ENCODE measurements at regions not wholly inside any gene's neighbourhood (a gene's known extent, or its start where the extent isn't known, plus 50 kb on each side); places are given as distances from the start of the nearest gene placed in this dataset.

DNA sequence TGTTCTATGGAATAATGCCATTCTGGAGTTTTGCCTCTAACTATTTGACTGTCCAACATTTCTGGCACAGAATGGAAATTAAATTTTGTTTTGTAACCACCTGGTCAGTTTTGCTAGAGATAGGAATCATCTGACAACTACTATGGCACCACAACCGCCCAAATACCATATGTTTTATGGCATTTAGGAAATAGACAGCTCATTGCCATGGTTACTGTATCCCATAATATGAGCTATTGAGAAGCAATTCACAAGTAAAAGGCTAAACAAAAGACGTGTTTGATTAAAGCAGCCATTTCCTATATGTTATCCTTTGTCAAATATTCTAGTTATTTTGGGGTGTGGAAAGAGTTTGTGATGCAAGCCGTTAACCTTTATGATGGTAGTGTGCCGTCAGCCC, 1105.3 kb upstream of the LCORL start:
- Histone ChIP-seq H3K27me3 (ENCODE audit: control insufficient read depth, insufficient read depth, low read length) (no peaks in the 10 kb centered on the region), H3K27ac (ENCODE audit: low read length) (no peak overlapping the region), H3K4me1 (ENCODE audit: control insufficient read depth, low read depth, low read length) (no peaks in the 10 kb centered on the region), H3K9me3 (ENCODE audit: control insufficient read depth, low read depth, low read length) (no peaks in the 10 kb centered on the region), H3K9ac (ENCODE audit: low read length) (no peak overlapping the region), H3K4me3 (ENCODE audit: low read length) (no peak overlapping the region), H3K36me3 (ENCODE audit: control insufficient read depth, low read depth, low read length) (no peaks in the 10 kb centered on the region)

DNA sequence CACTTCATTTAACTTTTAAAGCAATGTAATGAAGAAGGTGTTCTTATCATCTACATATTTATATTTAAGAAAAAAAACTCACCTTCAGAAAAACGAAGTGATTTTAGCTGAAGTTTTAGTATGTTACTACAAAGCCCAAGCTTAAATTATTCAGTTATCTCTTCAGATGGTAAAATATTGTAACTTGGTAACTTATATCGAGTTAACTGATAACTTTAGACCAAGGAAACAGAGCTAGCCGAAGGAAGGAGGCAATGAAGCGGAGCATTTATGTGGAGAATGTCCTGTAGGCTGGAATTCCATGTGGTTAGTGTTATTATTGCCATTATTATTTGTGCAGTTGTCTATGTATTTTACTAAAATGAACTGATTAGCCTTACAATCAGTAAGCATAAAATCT, 1102.1 kb upstream of the LCORL start:
- H3K4me1 ChIP-seq (ENCODE audit: control insufficient read depth, low read depth, low read length): no peaks in the 10 kb centered on the region
- H3K27me3 ChIP-seq (ENCODE audit: control insufficient read depth, insufficient read depth, low read length): no peaks in the 10 kb centered on the region
- H3K9me3 ChIP-seq (ENCODE audit: control insufficient read depth, low read depth, low read length): no peaks in the 10 kb centered on the region
- H3K36me3 ChIP-seq (ENCODE audit: control insufficient read depth, low read depth, low read length): no peaks in the 10 kb centered on the region
- H3K9ac ChIP-seq (ENCODE audit: low read length): no peak overlapping the region
- no peak overlapping the region for H3K4me3 ChIP-seq (ENCODE audit: low read length)
- no peak overlapping the region for H3K27ac ChIP-seq (ENCODE audit: low read length)

DNA sequence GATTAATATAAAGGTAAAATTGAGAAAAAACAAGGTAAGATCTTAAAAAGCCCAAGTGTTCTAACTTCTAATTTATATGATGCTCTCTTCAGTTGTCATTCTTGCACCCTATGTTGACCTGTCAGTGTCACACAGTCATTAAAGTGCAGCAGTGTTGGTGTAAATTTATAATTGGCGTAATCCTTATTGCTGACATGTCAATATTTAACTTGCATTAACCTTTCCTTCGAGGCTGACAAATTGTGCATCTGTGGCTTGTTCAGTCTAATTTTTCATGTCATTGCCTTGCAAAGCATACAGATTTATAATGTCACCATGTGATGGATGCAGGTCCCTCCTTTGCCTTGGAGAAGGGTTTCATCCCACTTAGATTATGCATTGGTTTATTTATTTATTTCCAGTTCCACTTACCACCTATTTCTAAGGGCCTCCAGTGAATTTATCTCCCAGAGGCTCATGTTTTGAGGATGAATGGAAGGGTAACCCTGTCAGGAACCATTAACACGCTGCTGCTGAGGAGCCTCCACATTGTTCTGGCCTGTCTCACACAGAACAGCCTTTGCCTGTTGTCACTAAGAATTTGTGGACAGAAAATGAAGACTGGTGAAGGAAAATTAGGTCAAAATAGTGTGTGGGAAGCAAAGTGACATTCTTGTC, 1098.5 kb upstream of the LCORL start:
- Histone ChIP-seq H3K9ac (ENCODE audit: low read length) (no peak overlapping the region), H3K4me1 (ENCODE audit: control insufficient read depth, low read depth, low read length) (no peaks in the 10 kb centered on the region), H3K27ac (ENCODE audit: low read length) (no peak overlapping the region), H3K4me3 (ENCODE audit: low read length) (no peak overlapping the region), H3K27me3 (ENCODE audit: control insufficient read depth, insufficient read depth, low read length) (no peaks in the 10 kb centered on the region), H3K9me3 (ENCODE audit: control insufficient read depth, low read depth, low read length) (no peaks in the 10 kb centered on the region), H3K36me3 (ENCODE audit: control insufficient read depth, low read depth, low read length) (no peaks in the 10 kb centered on the region)

DNA sequence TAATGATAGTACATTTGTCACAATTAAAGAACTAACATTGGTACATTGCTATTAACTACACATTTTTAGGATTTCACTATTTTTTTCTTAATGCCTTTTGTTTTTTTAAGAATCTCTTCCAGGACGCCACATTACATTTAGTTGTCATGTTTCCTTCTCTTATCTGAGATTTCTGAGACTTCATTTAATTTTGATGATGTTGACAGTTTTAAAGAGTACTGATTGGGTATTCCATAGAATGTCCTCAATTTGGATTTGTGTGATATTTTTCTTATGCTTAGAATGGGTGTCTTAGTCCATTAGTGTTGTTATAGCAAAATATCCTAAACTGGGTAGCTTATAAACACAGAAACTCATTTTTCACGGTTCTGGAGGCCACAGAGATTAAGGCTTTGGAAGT, 1095.5 kb upstream of the LCORL start:
- no peaks in the 10 kb centered on the region for H3K27me3 ChIP-seq (ENCODE audit: control insufficient read depth, insufficient read depth, low read length)
- H3K36me3 ChIP-seq (ENCODE audit: control insufficient read depth, low read depth, low read length): no peaks in the 10 kb centered on the region
- no peak overlapping the region for H3K9ac ChIP-seq (ENCODE audit: low read length)
- H3K27ac ChIP-seq (ENCODE audit: low read length): no peak overlapping the region
- H3K4me1 ChIP-seq (ENCODE audit: control insufficient read depth, low read depth, low read length): no peaks in the 10 kb centered on the region
- no peak overlapping the region for H3K4me3 ChIP-seq (ENCODE audit: low read length)
- no peaks in the 10 kb centered on the region for H3K9me3 ChIP-seq (ENCODE audit: control insufficient read depth, low read depth, low read length)

DNA sequence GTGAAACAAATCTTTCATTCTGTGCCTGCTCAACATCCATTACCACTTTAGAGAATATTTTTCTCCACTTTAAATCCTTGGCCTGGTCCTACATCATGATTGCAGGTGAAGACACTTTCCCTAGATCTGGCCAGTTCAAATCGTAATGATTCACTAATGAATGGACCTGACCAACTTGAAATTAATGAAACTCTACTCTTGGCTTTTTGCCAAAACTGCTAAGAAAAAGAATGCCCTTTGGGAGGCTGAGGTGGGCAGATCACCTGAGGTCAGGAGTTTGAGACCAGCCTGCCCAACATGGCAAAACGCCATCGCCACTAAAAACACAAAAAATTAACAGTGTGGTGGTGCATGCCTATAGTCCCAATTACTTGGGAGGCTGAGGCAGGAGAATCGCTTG, 1082.6 kb upstream of the LCORL start:
- H3K9ac ChIP-seq (ENCODE audit: low read length): no peak overlapping the region

DNA sequence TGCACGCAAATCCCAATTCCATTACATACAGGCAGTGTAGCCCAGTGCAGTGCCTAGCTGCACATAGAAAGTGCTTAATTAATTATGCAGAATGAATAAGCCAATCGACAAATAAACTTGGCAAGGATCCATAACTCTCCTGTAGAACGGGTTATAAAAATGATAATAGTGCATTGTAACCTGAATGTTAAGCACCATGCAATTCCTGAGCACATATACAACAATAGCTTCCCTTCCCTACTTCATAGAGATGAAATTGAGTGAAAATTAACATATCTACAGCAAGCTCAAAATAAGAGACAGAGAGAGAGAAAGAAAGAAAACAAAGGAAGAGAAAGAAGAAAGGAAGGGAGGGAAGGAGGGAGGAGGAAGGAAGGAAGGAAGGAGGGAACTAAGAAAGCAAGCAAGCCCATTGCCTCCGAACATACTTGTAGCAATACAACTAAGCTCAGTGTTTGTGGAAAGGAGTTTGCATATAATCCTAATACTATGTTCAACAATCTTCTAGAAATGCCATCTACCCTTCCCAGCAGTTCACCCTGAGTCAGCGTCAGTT, 1074.0 kb upstream of the LCORL start:
- Histone ChIP-seq H3K9ac (ENCODE audit: low read length) (no peak overlapping the region), H3K4me1 (ENCODE audit: control insufficient read depth, low read depth, low read length) (peaks cover 12% of the 10 kb centered on the region), H3K27ac (ENCODE audit: low read length) (no peak overlapping the region), H3K27me3 (ENCODE audit: control insufficient read depth, insufficient read depth, low read length) (no peaks in the 10 kb centered on the region), H3K9me3 (ENCODE audit: control insufficient read depth, low read depth, low read length) (no peaks in the 10 kb centered on the region), H3K36me3 (ENCODE audit: control insufficient read depth, low read depth, low read length) (no peaks in the 10 kb centered on the region), H3K4me3 (ENCODE audit: low read length) (no peak overlapping the region)

More for the DNA sequence above, 1082.6 kb upstream of the LCORL start:
- H3K9me3 ChIP-seq (ENCODE audit: control insufficient read depth, low read depth, low read length): no peaks in the 10 kb centered on the region
- no peaks in the 10 kb centered on the region for H3K36me3 ChIP-seq (ENCODE audit: control insufficient read depth, low read depth, low read length)
- no peak overlapping the region for H3K27ac ChIP-seq (ENCODE audit: low read length)
- no peaks in the 10 kb centered on the region for H3K27me3 ChIP-seq (ENCODE audit: control insufficient read depth, insufficient read depth, low read length)
- H3K4me1 ChIP-seq (ENCODE audit: control insufficient read depth, low read depth, low read length): no peaks in the 10 kb centered on the region
- no peak overlapping the region for H3K4me3 ChIP-seq (ENCODE audit: low read length)

DNA sequence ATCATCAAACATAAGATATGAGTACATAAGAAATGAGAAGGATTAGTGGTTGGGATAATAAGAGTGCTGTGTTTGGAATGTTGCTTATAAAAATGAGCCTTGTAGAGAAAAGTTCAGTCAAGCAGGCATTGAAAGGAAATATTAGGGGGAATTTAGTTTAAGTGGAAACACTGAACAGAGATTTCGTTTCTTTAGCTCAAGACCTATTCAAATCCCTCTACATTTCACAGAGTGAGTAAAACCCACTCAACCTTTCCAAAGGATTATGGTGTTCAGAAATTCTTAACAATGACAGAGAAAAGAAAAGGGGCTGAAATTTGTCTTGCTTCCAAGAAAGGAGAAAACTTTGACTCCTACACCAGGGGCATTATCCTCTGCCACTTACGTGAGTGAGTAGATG, 1072.4 kb upstream of the LCORL start:
- Histone ChIP-seq H3K4me1 (ENCODE audit: control insufficient read depth, low read depth, low read length) (peaks cover 12% of the 10 kb centered on the region), H3K27ac (ENCODE audit: low read length) (no peak overlapping the region), H3K36me3 (ENCODE audit: control insufficient read depth, low read depth, low read length) (no peaks in the 10 kb centered on the region), H3K9me3 (ENCODE audit: control insufficient read depth, low read depth, low read length) (no peaks in the 10 kb centered on the region), H3K9ac (ENCODE audit: low read length) (no peak overlapping the region), H3K4me3 (ENCODE audit: low read length) (no peak overlapping the region), H3K27me3 (ENCODE audit: control insufficient read depth, insufficient read depth, low read length) (no peaks in the 10 kb centered on the region)

DNA sequence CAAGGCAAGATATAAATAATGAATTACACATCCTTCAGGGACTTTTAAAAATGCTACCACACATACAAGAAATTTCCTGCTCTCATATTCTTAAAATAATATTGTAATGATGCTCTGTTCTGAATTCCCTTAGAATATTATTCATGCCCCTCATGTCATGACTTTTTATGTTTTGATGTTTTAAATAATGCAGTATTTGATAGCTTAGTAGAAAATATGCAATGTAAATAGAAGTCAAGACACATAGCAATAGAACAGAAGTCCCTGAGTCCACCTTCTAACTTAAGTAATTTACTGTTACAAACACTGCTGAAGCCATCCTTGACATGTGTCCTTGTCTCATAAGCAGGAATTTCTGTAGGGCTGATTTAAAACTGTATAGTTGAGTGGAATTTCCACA, 1071.2 kb upstream of the LCORL start:
- Histone ChIP-seq H3K27me3 (ENCODE audit: control insufficient read depth, insufficient read depth, low read length) (no peaks in the 10 kb centered on the region), H3K9ac (ENCODE audit: low read length) (no peak overlapping the region), H3K36me3 (ENCODE audit: control insufficient read depth, low read depth, low read length) (no peaks in the 10 kb centered on the region), H3K9me3 (ENCODE audit: control insufficient read depth, low read depth, low read length) (no peaks in the 10 kb centered on the region), H3K27ac (ENCODE audit: low read length) (no peak overlapping the region), H3K4me3 (ENCODE audit: low read length) (no peak overlapping the region), H3K4me1 (ENCODE audit: control insufficient read depth, low read depth, low read length) (peaks cover 12% of the 10 kb centered on the region)

DNA sequence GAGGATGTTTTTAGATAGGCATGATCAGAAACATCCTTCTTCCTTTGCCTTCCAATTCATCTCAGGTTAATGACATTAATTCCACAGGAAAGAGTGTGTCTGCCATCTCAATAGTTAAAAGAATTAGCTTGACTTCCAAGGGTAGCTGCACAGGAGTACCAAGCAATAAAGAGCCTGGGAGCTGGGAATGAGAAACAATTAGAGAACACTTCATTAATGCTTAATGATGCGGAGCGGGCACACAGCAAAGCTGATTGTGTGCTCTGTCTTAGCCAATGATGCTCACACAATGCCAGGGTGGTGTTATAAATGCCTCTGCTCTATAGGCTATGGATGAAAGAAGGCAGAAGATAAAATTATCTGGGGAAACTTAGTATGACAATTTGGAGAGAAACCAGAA, 1052.5 kb upstream of the LCORL start:
- Histone ChIP-seq H3K36me3 (ENCODE audit: control insufficient read depth, low read depth, low read length) (no peaks in the 10 kb centered on the region), H3K4me3 (ENCODE audit: low read length) (no peak overlapping the region), H3K9me3 (ENCODE audit: control insufficient read depth, low read depth, low read length) (no peaks in the 10 kb centered on the region), H3K4me1 (ENCODE audit: control insufficient read depth, low read depth, low read length) (no peaks in the 10 kb centered on the region), H3K27ac (ENCODE audit: low read length) (no peak overlapping the region), H3K9ac (ENCODE audit: low read length) (no peak overlapping the region), H3K27me3 (ENCODE audit: control insufficient read depth, insufficient read depth, low read length) (no peaks in the 10 kb centered on the region)

DNA sequence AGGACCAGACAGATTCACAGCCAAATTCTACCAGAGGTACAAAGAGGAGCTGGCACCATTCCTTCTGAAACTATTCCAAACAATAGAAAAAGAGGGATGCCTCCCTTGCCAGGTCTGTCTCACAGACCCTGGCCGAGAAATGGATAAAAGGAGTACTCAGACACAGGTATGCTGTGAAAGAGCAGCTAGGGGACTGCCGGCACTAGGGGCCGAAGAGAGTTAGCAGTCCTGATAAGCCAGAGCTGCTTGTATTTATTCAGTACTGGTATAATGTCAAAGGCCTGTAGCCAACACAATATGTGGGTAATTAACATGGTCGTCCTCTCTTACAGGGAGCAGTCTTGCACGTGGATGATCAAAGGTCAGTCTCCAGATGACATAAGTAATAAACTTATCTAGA, 1042.1 kb upstream of the LCORL start:
- no peak overlapping the region for H3K9ac ChIP-seq (ENCODE audit: low read length)
- H3K27ac ChIP-seq (ENCODE audit: low read length): no peak overlapping the region
- no peaks in the 10 kb centered on the region for H3K27me3 ChIP-seq (ENCODE audit: control insufficient read depth, insufficient read depth, low read length)
- no peaks in the 10 kb centered on the region for H3K4me1 ChIP-seq (ENCODE audit: control insufficient read depth, low read depth, low read length)
- H3K4me3 ChIP-seq (ENCODE audit: low read length): no peak overlapping the region
- peaks cover 8% of the 10 kb centered on the region for H3K9me3 ChIP-seq (ENCODE audit: control insufficient read depth, low read depth, low read length)
- no peaks in the 10 kb centered on the region for H3K36me3 ChIP-seq (ENCODE audit: control insufficient read depth, low read depth, low read length)

DNA sequence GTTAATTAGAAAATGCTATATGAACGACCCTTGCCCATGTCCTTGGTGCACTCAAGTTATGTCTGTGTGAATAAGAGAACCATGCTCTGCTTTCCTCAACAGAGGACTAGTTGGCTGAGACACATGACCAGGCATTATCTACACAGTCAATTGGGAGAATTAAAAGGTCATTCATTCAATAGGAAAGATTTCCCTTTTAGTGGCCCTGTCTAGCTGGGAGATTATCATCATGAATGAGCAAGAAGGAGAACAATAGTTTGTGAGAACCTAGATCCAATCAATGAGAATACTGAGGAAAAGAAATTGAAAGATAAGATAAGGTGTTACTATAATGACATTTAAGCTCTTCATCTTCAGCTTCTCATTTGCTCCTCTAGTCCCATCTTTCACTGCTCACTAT, 1033.4 kb upstream of the LCORL start:
- Histone ChIP-seq H3K9ac (ENCODE audit: low read length) (no peak overlapping the region), H3K4me3 (ENCODE audit: low read length) (no peak overlapping the region), H3K36me3 (ENCODE audit: control insufficient read depth, low read depth, low read length) (no peaks in the 10 kb centered on the region), H3K4me1 (ENCODE audit: control insufficient read depth, low read depth, low read length) (peaks cover 3% of the 10 kb centered on the region), H3K27me3 (ENCODE audit: control insufficient read depth, insufficient read depth, low read length) (no peaks in the 10 kb centered on the region), H3K27ac (ENCODE audit: low read length) (no peak overlapping the region), H3K9me3 (ENCODE audit: control insufficient read depth, low read depth, low read length) (no peaks in the 10 kb centered on the region)

DNA sequence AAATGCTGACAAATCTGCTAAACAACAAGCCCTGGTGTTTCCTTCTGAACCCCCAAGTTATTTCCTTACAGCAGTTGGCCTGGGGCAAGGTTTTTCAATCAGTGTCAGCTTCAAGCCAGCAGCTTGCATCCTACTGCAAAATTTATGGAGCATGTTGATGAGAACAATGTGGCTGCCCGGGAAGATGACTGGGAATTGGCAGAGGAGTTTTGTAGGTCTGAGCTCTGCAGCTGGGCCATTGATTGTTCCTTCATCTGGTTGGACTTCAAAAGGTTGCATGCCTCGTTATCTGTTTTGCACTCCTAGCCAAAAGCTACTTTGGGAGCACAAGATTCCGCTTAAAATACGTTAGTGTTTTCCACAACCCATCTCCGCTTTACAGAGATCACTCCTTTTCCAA, 1030.3 kb upstream of the LCORL start:
- H3K9ac ChIP-seq (ENCODE audit: low read length): no peak overlapping the region
- peaks cover 3% of the 10 kb centered on the region for H3K4me1 ChIP-seq (ENCODE audit: control insufficient read depth, low read depth, low read length)
- H3K9me3 ChIP-seq (ENCODE audit: control insufficient read depth, low read depth, low read length): no peaks in the 10 kb centered on the region
- H3K4me3 ChIP-seq (ENCODE audit: low read length): no peak overlapping the region
- H3K27ac ChIP-seq (ENCODE audit: low read length): no peak overlapping the region
- H3K27me3 ChIP-seq (ENCODE audit: control insufficient read depth, insufficient read depth, low read length): no peaks in the 10 kb centered on the region
- no peaks in the 10 kb centered on the region for H3K36me3 ChIP-seq (ENCODE audit: control insufficient read depth, low read depth, low read length)

Data from iPS-18a (cell line).